Parathyroid adenoma (tissue), 2 donors: ENCODE measurements at regions not wholly inside any gene's neighbourhood (a gene's known extent, or its start where the extent isn't known, plus 50 kb on each side); places are given as distances from the start of the nearest gene placed in this dataset.

Experiments
- H2AFZ ChIP-seq: fragments of 300-600 bp; sonication (generic); one replicate; pipeline ENCODE4 v1.7.0; 2017; ENCODE audit warnings: antibody characterized with exemption, mild to moderate bottlenecking
- H3K27ac ChIP-seq: fragments of 300-600 bp; sonication (generic); one replicate; pipeline ENCODE4 v1.7.0; 2017
- H3K27me3 ChIP-seq: fragments of 300-600 bp; sonication (generic); one replicate; pipeline ENCODE4 v1.7.0; 2017; ENCODE audit warnings: low read length; ENCODE audit not compliant: control insufficient read depth, insufficient read depth
- H3K36me3 ChIP-seq: fragments of 300-600 bp; sonication (generic); one replicate; pipeline ENCODE4 v1.7.0; 2017; ENCODE audit warnings: low read length; ENCODE audit not compliant: control insufficient read depth, insufficient read depth
- H3K4me1 ChIP-seq: fragments of 300-600 bp; sonication (generic); one replicate; pipeline ENCODE4 v1.7.0; 2017; ENCODE audit warnings: control low read depth
- H3K4me2 ChIP-seq: fragments of 300-600 bp; sonication (generic); one replicate; pipeline ENCODE4 v1.7.0; 2017; ENCODE audit warnings: low read length
- H3K4me3 ChIP-seq: fragments of 300-600 bp; sonication (generic); one replicate; pipeline ENCODE4 v1.7.0; 2017; ENCODE audit warnings: low read depth, low read length
- H3K79me2 ChIP-seq: fragments of 300-600 bp; sonication (generic); one replicate; pipeline ENCODE4 v1.7.0; 2017; ENCODE audit warnings: control low read depth
- H3K9ac ChIP-seq: fragments of 300-600 bp; sonication (generic); one replicate; pipeline ENCODE4 v1.7.0; 2017; ENCODE audit warnings: mild to moderate bottlenecking
- H3K9me3 ChIP-seq: fragments of 300-600 bp; sonication (generic); one replicate; pipeline ENCODE4 v1.7.0; 2017; ENCODE audit warnings: low read length; ENCODE audit not compliant: control insufficient read depth
- TF ChIP-seq, protein P1 (sequence below): fragments of 300-600 bp; sonication (generic); IDR thresholded peaks from one replicate; pipeline ENCODE4 v1.7.0; 2017; ENCODE audit warnings: antibody characterized with exemption, mild to moderate bottlenecking
- donor health status: primary hyperparathyroidism.

DNA sequence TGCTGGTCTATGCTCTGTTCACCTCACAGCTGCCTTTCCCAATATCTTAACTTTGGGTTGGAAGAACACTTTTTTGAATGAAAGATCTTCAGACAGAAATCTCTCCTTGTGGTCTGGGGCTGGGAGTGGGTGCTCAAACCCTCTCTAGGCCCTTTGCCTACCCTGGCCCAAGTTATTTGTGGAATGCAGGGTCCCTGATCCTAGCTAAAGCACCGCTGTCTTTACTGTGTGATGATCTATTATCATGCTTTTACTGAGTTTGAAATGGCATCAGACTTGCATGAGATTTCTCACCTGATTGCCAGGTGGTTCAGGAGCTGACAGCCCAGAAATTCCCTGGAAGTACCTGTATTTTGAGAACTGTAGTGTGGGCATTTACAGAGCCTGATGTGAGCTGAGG, 412.7 kb upstream of the ONECUT1 start:
- H3K9ac ChIP-seq = no peak overlapping the region
- H3K4me3 ChIP-seq = no peak overlapping the region
- H3K27me3 ChIP-seq = no peaks in the 10 kb centered on the region
- TF ChIP-seq, protein P1, sequence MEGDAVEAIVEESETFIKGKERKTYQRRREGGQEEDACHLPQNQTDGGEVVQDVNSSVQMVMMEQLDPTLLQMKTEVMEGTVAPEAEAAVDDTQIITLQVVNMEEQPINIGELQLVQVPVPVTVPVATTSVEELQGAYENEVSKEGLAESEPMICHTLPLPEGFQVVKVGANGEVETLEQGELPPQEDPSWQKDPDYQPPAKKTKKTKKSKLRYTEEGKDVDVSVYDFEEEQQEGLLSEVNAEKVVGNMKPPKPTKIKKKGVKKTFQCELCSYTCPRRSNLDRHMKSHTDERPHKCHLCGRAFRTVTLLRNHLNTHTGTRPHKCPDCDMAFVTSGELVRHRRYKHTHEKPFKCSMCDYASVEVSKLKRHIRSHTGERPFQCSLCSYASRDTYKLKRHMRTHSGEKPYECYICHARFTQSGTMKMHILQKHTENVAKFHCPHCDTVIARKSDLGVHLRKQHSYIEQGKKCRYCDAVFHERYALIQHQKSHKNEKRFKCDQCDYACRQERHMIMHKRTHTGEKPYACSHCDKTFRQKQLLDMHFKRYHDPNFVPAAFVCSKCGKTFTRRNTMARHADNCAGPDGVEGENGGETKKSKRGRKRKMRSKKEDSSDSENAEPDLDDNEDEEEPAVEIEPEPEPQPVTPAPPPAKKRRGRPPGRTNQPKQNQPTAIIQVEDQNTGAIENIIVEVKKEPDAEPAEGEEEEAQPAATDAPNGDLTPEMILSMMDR = no peak
- H2AFZ ChIP-seq = no peak overlapping the region
- H3K4me2 ChIP-seq = no peak overlapping the region
- H3K36me3 ChIP-seq = no peaks in the 10 kb centered on the region
- no peak overlapping the region for H3K27ac ChIP-seq
- H3K4me1 ChIP-seq = no peaks in the 10 kb centered on the region
- H3K79me2 ChIP-seq = no peaks in the 10 kb centered on the region
- no peaks in the 10 kb centered on the region for H3K9me3 ChIP-seq

DNA sequence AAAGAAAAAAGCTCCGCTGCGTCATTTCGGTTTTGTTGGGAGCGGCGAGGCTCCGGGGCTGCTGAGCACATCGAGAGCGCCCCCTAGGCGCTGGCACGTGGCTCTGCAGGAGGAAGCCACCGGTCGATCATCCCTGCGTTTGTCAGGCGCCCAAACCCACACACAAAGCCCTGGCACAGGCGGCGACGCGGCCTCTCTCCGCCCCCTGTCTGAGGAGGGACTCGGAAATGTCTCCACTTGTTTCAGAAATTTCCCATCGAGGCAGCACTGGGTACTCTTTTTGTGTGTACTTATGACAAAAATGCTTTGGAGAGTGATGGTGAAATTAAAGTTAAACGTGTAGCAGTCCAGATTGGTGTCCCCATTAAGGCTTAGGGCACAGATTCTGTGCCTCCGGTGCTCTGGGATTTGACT, 407.3 kb upstream of the ONECUT1 start:
- no peaks in the 10 kb centered on the region for H3K27me3 ChIP-seq
- no peak overlapping the region for H3K4me3 ChIP-seq
- peak overlapping the region; percentile 10 for H3K4me2 ChIP-seq
- H3K36me3 ChIP-seq = no peaks in the 10 kb centered on the region
- H3K27ac ChIP-seq = no peak overlapping the region
- H3K9ac ChIP-seq = no peak overlapping the region
- H3K4me1 ChIP-seq = no peaks in the 10 kb centered on the region
- TF ChIP-seq, protein P1 = peak; percentile 61
- no peaks in the 10 kb centered on the region for H3K9me3 ChIP-seq
- H2AFZ ChIP-seq = peak overlapping the region; percentile 50
- H3K79me2 ChIP-seq = no peaks in the 10 kb centered on the region

DNA sequence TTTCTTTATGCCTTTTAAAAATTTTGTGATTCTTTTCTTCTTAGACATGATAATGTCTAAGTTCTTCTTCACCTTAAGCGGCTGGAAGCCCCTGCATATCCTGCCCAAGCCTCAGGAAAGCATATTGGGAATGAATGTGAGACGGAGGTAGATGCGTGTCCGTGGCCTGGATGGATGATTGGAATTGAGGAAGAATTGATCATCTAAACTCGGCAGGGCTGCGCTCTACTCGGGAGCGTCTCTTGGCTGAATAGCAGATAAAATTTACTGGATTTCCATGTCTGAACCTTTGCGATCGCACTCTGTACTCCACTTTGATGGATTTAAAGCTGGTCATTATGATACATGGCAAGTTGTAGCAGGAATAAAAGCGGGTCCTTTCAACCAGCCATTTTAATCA, 406.7 kb upstream of the ONECUT1 start:
- H3K79me2 ChIP-seq = no peaks in the 10 kb centered on the region
- TF ChIP-seq, protein P1 = no peak
- H3K4me1 ChIP-seq = no peaks in the 10 kb centered on the region
- no peaks in the 10 kb centered on the region for H3K27me3 ChIP-seq
- H3K27ac ChIP-seq = no peak overlapping the region
- H3K9me3 ChIP-seq = no peaks in the 10 kb centered on the region
- H3K36me3 ChIP-seq = no peaks in the 10 kb centered on the region
- H2AFZ ChIP-seq = peak overlapping the region; percentile 50
- H3K4me3 ChIP-seq = no peak overlapping the region
- H3K9ac ChIP-seq = no peak overlapping the region
- no peak overlapping the region for H3K4me2 ChIP-seq

DNA sequence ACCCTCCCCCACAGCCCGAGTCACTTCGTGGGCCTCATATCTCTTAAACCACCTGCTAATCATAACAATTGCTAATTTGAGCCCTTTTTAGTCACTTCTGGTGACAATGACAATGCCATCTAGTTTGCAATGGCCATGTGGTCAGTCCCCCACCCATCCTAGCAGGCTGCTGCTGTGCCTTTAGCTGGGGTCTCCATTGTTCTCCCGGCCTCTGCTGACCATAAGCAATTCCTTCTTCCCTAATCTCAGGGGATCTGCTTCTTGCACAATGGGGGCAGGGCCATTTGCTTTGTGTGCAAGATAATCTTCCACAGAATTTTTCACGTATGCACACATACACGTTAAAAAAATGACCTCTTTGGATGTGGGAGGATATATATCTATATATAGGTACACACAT, 406.1 kb upstream of the ONECUT1 start:
- TF ChIP-seq, protein P1 = no peak
- no peak overlapping the region for H2AFZ ChIP-seq
- H3K4me2 ChIP-seq = no peak overlapping the region
- H3K9ac ChIP-seq = no peak overlapping the region
- no peaks in the 10 kb centered on the region for H3K9me3 ChIP-seq
- H3K27ac ChIP-seq = no peak overlapping the region
- H3K4me1 ChIP-seq = no peaks in the 10 kb centered on the region
- no peaks in the 10 kb centered on the region for H3K79me2 ChIP-seq
- H3K27me3 ChIP-seq = no peaks in the 10 kb centered on the region
- H3K36me3 ChIP-seq = no peaks in the 10 kb centered on the region
- no peak overlapping the region for H3K4me3 ChIP-seq

DNA sequence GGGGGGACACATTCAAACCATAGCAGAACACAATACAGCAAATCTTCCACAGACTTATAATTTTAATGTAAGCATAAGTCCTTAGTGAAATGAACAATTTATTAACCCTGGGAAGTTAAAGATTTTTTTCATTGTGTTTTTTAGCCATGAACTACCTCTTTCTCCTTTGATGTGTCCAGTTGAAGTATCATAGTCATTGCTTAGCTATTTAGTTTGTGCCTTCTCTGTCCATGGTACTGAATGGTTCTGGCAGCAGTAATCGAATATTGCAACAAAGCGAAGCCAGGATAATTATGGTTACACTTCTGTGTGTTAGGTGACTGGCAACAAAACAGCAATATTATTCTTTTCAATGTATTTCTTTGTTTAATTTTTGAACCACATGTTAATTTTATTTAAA, 403.0 kb upstream of the ONECUT1 start:
- Histone ChIP-seq H3K4me1 (no peaks in the 10 kb centered on the region), H3K9ac (no peak overlapping the region), H3K27ac (no peak overlapping the region), H3K4me2 (no peak overlapping the region), H3K36me3 (no peaks in the 10 kb centered on the region), H3K79me2 (no peaks in the 10 kb centered on the region), H3K27me3 (no peaks in the 10 kb centered on the region), H2AFZ (no peak overlapping the region), H3K4me3 (no peak overlapping the region), H3K9me3 (no peaks in the 10 kb centered on the region)
- TF ChIP-seq, protein P1 = no peak
